Type B pancreatic cell (in vitro differentiated cells): ENCODE measurements at regions not wholly inside any gene's neighbourhood (a gene's known extent, or its start where the extent isn't known, plus 50 kb on each side); places are given as distances from the start of the nearest gene placed in this dataset.

Source experiments
- DNase-seq: peaks from one replicate; pipeline ENCODE4 v3.0.0; 2021; ENCODE audit warnings: mixed read lengths; ENCODE audit not compliant: unreplicated experiment; ENCODE audit errors: extremely low spot score
- H3K27ac Mint-ChIP-seq: 2 replicates; pipeline ENCODE4 v1.8.0; 2021; ENCODE audit warnings: mild to moderate bottlenecking, mixed read lengths
- H3K27me3 Mint-ChIP-seq: 2 replicates; pipeline ENCODE4 v1.8.0; 2021; ENCODE audit warnings: mixed read lengths
- H3K36me3 Mint-ChIP-seq: 2 replicates; pipeline ENCODE4 v1.8.0; 2021; ENCODE audit warnings: mixed read lengths
- H3K4me1 Mint-ChIP-seq: one replicate; pipeline ENCODE4 v1.8.0; 2021; ENCODE audit warnings: mixed read lengths; ENCODE audit not compliant: unreplicated experiment
- H3K4me3 Mint-ChIP-seq: 2 replicates; pipeline ENCODE4 v1.8.0; 2021; ENCODE audit warnings: mild to moderate bottlenecking, mixed read lengths
- H3K9me3 Mint-ChIP-seq: 2 replicates; pipeline ENCODE4 v1.8.0; 2021; ENCODE audit warnings: mixed read lengths
- TF ChIP-seq, protein P1 (sequence below): fragments of 200-600 bp; sonication (generic); conservative IDR thresholded peaks from 2 replicates; pipeline ENCODE4 v1.5.0; 2021; ENCODE audit warnings: antibody characterized with exemption, mild to moderate bottlenecking

DNA sequence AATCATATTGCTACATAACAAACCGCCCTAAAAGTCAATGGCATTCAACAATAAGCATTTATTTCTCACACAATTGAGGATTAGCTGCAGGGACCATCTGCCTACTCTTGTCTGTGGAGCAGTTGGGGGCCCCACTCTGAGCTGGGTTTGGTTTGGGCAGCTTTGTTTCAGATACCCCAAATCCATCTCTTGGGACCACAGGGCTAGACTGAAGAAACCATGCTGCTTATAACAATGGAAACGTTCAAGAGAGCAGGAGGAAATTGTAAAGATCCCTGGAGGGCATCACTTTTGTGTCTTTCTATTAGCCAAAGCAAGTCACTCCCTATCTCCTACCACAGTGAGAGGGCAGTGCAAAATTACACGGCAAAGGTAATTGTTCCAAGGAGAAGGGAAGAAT, 146.5 kb upstream of the MGAT5 start:
- no peak for DNase-seq
- Mint-ChIP-seq H3K36me3 (no peaks in the 10 kb centered on the region), H3K27ac (no peak overlapping the region), H3K4me1 (no peaks in the 10 kb centered on the region), H3K4me3 (no peak overlapping the region), H3K9me3 (no peaks in the 10 kb centered on the region), H3K27me3 (peaks cover 4% of the 10 kb centered on the region)
- TF ChIP-seq, protein P1, sequence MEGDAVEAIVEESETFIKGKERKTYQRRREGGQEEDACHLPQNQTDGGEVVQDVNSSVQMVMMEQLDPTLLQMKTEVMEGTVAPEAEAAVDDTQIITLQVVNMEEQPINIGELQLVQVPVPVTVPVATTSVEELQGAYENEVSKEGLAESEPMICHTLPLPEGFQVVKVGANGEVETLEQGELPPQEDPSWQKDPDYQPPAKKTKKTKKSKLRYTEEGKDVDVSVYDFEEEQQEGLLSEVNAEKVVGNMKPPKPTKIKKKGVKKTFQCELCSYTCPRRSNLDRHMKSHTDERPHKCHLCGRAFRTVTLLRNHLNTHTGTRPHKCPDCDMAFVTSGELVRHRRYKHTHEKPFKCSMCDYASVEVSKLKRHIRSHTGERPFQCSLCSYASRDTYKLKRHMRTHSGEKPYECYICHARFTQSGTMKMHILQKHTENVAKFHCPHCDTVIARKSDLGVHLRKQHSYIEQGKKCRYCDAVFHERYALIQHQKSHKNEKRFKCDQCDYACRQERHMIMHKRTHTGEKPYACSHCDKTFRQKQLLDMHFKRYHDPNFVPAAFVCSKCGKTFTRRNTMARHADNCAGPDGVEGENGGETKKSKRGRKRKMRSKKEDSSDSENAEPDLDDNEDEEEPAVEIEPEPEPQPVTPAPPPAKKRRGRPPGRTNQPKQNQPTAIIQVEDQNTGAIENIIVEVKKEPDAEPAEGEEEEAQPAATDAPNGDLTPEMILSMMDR = no peak

DNA sequence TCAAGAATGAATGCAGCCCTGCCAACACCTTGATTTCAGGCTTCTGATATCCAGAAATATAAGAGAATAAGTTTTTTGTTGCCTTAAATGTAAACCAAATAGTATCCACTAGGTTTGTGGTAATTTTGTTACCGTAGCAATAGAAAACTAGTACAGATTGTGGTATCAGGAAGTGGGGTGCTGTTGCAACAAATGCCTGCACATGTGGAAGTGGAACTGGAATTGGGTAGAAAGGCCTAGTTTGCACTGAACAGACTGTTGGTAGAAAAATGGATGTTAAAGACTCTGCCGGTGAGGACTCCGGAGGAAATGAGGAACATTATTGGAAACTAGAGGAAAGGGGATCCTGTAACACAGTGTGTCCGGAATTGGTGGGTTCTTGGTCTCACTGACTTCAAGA, 145.8 kb upstream of the MGAT5 start:
- Mint-ChIP-seq H3K27ac (no peak overlapping the region), H3K4me1 (no peaks in the 10 kb centered on the region)

DNA sequence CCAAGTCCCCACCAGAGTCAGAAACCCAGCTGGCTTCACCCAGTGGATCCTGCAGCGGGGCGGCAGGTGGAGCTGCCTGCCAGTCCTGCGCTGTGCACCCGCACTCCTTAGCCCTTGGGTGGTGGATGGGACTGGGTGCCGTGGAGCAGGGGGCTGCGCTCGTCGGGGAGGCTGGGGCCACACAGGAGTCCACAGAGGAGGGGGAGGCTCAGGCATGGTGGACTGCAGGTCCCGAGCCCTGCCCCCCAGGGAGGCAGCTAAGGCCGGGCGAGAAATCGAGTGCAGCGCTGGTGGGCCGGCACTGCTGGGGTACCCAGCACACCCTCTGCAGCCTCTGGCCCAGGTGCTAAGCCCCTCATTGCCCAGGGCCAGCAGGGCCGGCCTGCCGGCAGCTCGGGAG, 144.6 kb upstream of the MGAT5 start:
- Mint-ChIP-seq H3K36me3 (no peaks in the 10 kb centered on the region), H3K9me3 (no peaks in the 10 kb centered on the region), H3K4me1 (no peaks in the 10 kb centered on the region), H3K27ac (no peak overlapping the region), H3K4me3 (no peak overlapping the region), H3K27me3 (peaks cover 4% of the 10 kb centered on the region)
- DNase-seq = no peak
- TF ChIP-seq, protein P1 = no peak

More for the DNA sequence above, 145.8 kb upstream of the MGAT5 start:
- no peak for DNase-seq
- Mint-ChIP-seq H3K36me3 (no peaks in the 10 kb centered on the region), H3K27me3 (peaks cover 4% of the 10 kb centered on the region), H3K9me3 (no peaks in the 10 kb centered on the region), H3K4me3 (no peak overlapping the region)
- TF ChIP-seq, protein P1 = no peak

DNA sequence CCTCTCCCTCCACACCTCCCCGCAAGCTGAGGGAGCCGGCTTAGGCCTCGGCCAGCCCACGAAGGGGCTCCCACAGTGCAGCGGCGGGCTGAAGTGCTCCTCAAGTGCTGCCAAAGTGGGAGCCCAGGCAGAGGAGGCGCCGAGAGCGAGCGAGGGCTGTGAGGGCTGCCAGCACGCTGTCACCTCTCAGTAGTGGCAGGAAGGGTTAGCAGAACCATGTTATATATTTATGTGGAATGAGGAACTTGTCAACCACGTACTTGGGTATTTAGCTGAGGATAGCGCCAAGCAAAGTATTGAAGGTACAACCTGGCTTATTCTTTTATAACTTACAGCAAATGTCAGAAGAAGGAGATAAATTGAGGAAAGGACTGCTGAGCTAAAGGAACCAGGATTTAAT, 144.1 kb upstream of the MGAT5 start:
- DNase-seq = no peak
- H3K9me3 Mint-ChIP-seq = no peaks in the 10 kb centered on the region
- no peak overlapping the region for H3K4me3 Mint-ChIP-seq
- TF ChIP-seq, protein P1 = no peak
- H3K4me1 Mint-ChIP-seq = no peaks in the 10 kb centered on the region
- peaks cover 4% of the 10 kb centered on the region for H3K27me3 Mint-ChIP-seq
- H3K27ac Mint-ChIP-seq = no peak overlapping the region
- H3K36me3 Mint-ChIP-seq = no peaks in the 10 kb centered on the region

DNA sequence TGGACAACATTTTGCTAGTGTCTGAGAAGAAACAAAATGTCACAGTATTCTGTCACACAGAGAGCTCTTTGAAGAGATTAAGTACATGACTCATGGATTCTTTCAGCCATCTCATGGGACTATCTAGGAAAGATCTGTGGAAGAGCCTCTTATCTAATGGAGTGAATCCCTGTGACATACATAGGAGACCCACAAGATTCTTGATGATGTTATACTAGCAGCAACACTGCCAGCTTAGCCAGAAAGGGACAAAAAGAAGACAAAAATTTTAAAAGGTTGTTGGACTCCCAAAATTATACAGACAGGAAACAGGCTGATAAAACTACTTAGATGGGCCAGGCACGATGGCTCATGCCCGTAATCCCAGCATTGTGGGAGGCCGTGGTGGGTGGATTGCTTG, 143.3 kb upstream of the MGAT5 start:
- TF ChIP-seq, protein P1 = no peak
- no peak for DNase-seq
- no peaks in the 10 kb centered on the region for H3K9me3 Mint-ChIP-seq
- no peak overlapping the region for H3K4me3 Mint-ChIP-seq
- H3K27ac Mint-ChIP-seq = no peak overlapping the region
- no peaks in the 10 kb centered on the region for H3K36me3 Mint-ChIP-seq
- peaks cover 4% of the 10 kb centered on the region for H3K27me3 Mint-ChIP-seq
- H3K4me1 Mint-ChIP-seq = no peaks in the 10 kb centered on the region

DNA sequence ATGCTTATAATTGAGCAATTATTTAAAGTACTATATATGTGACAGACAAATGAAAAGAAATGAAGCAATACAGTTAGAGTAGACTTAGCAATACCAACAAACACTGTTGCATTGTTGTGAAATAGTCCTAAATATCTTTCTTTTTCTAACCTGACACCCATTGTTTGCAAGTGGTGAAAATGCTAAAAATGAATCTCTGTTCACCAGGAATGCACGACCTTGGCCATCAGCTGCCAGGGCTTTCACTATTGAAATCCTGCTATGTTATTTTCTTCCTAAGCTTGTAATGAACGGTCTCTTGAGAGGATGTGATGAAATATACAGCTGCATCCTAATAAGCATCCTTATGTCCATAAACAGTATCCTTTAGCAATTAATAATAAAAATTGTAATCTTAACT, 136.2 kb upstream of the MGAT5 start:
- Mint-ChIP-seq H3K36me3 (no peaks in the 10 kb centered on the region), H3K27ac (no peak overlapping the region)

More for the DNA sequence above, 136.2 kb upstream of the MGAT5 start:
- H3K9me3 Mint-ChIP-seq = no peaks in the 10 kb centered on the region
- H3K4me3 Mint-ChIP-seq = no peak overlapping the region
- no peak for DNase-seq
- peaks cover 23% of the 10 kb centered on the region for H3K4me1 Mint-ChIP-seq
- TF ChIP-seq, protein P1 = no peak
- H3K27me3 Mint-ChIP-seq = peaks cover 2% of the 10 kb centered on the region
